AG04449 (cell line): ENCODE measurements at regions not wholly inside any gene's neighbourhood (a gene's known extent, or its start where the extent isn't known, plus 50 kb on each side); places are given as distances from the start of the nearest gene placed in this dataset.

ENCODE experiments used
- CTCF ChIA-PET: fragments of 350-600 bp; formaldehyde crosslinking; extraction: SDS; loops from one replicate; lab custom pipeline; 2021; ENCODE audit warnings: antibody characterized with exemption; lab: Yijun Ruan, JAX
- POLR2A ChIA-PET: fragments of 400-600, 350-600 bp; formaldehyde crosslinking; extraction: SDS; loops from one replicate; lab custom pipeline; 2020; ENCODE audit warnings: antibody characterized with exemption, inconsistent platforms; lab: Yijun Ruan, JAX
- DNase-seq: peaks from one replicate; pipeline ENCODE4 v3.0.0-alpha.2; 2010; ENCODE audit warnings: low read depth, low spot score
- H3K4me3 ChIP-seq: 2 replicates; pipeline ENCODE4 v1.5.1; 2011; ENCODE audit warnings: low read depth, mild to moderate bottlenecking, control low read depth, low read length
- TF ChIP-seq, protein P1 (sequence below): IDR thresholded peaks from one replicate; pipeline ENCODE4 v1.5.1; 2011; ENCODE audit warnings: mild to moderate bottlenecking, moderate library complexity, low read length, control low read depth, inconsistent platforms; ENCODE audit not compliant: insufficient read depth; ENCODE audit errors: missing control alignments

DNA sequence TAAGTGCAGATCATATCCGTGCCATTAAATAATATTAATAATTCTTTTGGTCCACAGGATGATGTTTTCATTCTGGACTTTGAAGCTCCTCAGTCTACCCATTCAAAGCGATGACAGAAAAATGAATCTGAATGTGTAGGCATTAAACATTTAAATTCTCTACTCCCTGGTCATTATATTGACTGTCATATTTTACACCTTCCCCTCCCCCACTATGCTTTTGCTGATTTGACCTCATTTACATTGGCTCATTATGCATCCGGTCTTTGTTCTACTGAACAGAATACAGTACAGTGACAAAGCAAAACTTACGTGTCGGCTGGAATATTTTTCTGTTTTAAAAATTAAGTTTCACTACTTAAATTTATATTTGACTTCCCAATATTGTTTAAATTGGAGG is 289.7 kb upstream of the TMEM161B start:
- TF ChIP-seq, protein P1, sequence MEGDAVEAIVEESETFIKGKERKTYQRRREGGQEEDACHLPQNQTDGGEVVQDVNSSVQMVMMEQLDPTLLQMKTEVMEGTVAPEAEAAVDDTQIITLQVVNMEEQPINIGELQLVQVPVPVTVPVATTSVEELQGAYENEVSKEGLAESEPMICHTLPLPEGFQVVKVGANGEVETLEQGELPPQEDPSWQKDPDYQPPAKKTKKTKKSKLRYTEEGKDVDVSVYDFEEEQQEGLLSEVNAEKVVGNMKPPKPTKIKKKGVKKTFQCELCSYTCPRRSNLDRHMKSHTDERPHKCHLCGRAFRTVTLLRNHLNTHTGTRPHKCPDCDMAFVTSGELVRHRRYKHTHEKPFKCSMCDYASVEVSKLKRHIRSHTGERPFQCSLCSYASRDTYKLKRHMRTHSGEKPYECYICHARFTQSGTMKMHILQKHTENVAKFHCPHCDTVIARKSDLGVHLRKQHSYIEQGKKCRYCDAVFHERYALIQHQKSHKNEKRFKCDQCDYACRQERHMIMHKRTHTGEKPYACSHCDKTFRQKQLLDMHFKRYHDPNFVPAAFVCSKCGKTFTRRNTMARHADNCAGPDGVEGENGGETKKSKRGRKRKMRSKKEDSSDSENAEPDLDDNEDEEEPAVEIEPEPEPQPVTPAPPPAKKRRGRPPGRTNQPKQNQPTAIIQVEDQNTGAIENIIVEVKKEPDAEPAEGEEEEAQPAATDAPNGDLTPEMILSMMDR: no peak
- ChIA-PET POLR2A (no interaction called here), CTCF (no interaction called here)
- no peak overlapping the region for H3K4me3 ChIP-seq
- DNase-seq: no peak

DNA sequence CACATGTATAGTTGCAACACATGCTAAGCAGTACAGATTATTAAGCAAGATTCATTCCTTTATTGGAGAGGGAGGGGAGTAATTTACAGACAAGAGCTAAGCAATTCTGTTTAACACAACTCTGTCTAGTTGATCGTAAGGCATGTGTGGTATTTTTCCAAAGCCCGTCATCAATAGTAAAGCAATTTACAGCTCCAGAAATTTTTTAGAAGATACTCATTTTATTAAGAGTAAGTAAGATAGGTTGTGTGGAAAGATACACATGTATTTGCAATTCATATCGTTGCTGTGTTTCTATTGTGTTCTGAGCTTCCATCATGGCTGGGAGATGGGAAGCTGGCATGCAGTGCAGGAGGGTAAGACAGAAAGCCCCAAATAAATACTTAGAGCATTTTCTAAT is 289.2 kb upstream of the TMEM161B start:
- H3K4me3 ChIP-seq: no peak overlapping the region
- TF ChIP-seq, protein P1: no peak
- no peak for DNase-seq
- POLR2A ChIA-PET: no interaction called here
- CTCF ChIA-PET: no interaction called here

DNA sequence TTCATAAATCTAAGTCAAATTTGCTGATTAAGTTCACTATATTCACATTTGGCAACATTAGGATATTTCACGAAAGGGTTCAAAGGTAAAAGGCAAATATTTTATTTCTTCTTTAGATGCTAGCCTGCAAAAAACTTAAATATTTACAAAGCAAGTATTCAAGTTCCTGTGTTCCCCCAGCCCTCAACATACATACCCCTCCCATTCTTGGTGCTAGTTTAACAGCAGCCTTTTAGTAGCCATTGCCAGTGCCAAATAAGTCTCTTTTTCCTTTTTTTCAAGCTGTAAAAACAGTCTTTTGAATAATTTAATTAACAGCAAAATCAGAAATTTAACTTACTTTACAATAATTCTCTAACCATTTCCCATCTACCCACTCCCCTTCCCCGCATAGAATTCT is 288.5 kb upstream of the TMEM161B start:
- CTCF ChIA-PET: no interaction called here
- no peak overlapping the region for H3K4me3 ChIP-seq
- POLR2A ChIA-PET: no interaction called here
- TF ChIP-seq, protein P1: no peak
- no peak for DNase-seq

DNA sequence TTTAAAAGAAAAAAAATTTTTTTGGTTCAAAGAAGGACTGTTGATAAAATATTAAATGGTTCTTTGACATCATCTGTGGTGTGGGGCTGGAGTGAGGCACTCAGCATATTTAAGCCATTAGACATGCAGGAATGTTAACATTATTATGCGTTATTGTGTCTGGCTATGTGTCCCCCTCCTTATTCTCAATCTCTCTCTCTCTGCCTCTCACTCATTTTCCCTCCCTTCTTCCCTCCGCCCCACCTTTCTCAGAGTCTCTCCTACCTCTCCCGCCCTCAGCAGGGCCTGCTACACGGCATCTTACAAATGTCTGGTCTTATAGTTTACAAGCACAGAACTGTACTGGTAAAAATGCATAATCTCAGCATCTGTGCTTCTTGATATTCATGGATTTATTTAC is 287.8 kb upstream of the TMEM161B start:
- no peak for DNase-seq
- TF ChIP-seq, protein P1: no peak
- H3K4me3 ChIP-seq: no peak overlapping the region
- CTCF ChIA-PET: no interaction called here
- POLR2A ChIA-PET: no interaction called here

DNA sequence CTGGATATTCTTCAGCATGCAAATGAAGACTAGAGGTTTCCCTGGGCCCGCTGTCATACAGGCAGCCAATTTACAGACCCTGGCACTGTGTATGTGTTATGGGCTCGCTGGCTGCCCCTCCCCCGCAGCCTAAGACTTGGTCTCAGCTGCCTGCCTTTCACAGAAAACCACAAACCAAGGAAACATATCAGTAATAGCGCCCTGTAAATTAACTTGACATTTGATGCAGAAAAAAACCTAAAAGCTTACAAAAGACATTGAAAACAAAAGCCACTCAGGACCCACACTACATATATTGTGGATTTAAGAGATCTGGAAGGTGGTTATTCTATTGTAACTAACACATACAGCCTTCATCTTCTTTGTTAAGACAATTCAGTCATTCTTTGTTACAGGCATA is 287.0 kb upstream of the TMEM161B start:
- POLR2A ChIA-PET: no interaction called here
- CTCF ChIA-PET: no interaction called here
- H3K4me3 ChIP-seq: no peak overlapping the region
- no peak for DNase-seq
- TF ChIP-seq, protein P1: no peak

DNA sequence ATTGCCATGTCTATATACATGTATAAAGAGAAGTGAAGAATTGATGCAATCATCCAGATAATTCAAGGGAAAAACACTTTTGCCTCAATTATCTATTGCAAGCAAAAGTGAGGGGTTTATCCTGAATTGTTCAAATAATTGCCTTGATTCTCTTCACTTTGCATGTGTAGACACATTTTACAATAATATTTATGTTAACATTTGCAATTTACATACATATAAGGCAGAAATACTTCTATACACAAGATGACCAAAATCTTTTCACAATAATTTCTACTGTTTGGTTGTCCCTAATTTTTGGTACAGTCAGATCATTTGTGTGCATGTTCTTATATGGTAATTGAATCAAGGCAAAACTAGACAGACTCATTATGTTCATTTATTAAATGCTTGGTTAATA is 285.3 kb upstream of the TMEM161B start:
- TF ChIP-seq, protein P1: no peak
- no peak overlapping the region for H3K4me3 ChIP-seq
- no peak for DNase-seq
- CTCF ChIA-PET: no interaction called here
- POLR2A ChIA-PET: no interaction called here
